NCI-H187 (cell line): ENCODE measurements at regions not wholly inside any gene's neighbourhood (a gene's known extent, or its start where the extent isn't known, plus 50 kb on each side); places are given as distances from the start of the nearest gene placed in this dataset.

Experiments used
- DNase-seq, 2 experiments: peaks; one replicate each; lab custom pipeline; 2025; lab: John Stamatoyannopoulos, UW

DNA sequence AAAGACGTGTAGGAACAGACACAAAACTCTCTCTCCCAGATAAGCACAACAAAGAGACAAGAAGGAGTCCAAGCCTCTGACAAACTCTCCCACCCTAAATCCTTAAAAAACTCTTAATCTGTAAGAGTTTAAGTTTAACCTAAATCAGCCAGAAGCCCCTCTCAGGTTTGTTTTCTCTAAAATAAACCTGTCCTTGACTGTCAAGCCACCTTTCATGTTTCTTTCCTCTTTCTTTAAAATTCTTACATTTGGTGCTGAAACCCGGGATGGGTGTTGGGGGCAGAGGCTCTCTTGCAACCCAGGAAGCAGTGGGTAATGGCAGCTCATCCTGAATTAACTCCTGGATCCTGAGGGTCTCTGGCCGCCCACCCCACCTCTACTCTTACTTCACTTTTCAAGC is 107.8 kb upstream of the TENT5D start:
- no peak for DNase-seq

- no peak for DNase-seq
Observed at GRCh38 chrX:80316526-80316925, 103.7 kb upstream of the TENT5D start.

DNA sequence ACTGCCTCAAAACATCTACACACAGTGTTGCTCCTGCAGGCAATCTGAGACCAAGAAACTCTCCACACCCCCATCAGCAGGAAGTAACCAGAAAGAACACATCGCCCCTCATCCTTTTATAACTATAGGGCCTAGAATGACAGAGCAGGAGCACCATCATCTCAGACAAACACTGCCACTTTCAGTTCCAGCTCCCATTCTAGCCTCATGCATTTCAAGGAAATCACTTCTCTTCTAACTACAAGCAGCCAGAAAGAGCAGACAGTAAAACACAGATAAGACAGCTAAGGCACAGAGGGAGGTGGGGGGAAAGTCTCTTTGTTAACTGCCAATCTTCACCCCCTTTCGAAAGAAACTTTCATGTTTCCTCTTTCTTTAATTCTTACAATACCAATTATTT is 102.6 kb upstream of the TENT5D start:
- DNase-seq, result no peak

DNA sequence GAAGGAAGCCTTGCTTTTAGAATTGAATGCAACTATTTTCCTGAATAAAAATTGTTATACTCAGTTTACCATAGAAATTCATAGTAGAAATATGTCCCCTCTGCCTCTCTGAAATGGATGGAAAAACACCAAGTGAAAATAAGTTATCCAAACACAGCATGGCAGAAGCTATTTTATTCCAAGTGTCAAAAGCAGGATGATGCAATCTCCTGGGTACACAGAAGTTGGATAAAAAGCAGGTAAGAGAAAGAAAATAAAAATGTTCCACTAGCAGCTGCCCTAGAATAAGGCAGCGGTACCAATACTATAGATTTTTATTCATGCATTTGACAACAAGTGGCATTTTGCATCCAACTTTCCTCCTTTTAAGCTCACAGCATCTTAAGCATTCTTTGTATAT is 89.0 kb upstream of the TENT5D start:
- no peak for DNase-seq

DNA sequence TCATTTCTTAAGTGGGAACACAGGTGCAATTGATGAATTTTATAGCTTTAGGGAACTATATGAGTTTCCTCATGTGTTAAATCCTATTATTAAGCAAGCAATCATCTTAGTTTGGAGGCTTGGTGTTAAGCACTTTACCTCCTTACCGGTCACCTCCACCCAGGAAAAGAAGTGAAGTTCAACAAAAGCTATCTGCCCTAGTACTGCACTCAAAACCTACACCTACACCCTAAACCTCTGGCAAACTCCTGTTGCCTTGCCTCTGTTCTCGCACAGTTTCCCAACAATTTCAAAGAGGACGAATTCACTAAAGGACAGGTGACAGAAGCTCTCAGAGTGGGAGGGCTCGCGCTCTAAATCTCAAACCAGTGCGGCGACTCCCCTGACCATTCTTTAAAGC is 85.7 kb upstream of the TENT5D start:
- no peak for DNase-seq

DNA sequence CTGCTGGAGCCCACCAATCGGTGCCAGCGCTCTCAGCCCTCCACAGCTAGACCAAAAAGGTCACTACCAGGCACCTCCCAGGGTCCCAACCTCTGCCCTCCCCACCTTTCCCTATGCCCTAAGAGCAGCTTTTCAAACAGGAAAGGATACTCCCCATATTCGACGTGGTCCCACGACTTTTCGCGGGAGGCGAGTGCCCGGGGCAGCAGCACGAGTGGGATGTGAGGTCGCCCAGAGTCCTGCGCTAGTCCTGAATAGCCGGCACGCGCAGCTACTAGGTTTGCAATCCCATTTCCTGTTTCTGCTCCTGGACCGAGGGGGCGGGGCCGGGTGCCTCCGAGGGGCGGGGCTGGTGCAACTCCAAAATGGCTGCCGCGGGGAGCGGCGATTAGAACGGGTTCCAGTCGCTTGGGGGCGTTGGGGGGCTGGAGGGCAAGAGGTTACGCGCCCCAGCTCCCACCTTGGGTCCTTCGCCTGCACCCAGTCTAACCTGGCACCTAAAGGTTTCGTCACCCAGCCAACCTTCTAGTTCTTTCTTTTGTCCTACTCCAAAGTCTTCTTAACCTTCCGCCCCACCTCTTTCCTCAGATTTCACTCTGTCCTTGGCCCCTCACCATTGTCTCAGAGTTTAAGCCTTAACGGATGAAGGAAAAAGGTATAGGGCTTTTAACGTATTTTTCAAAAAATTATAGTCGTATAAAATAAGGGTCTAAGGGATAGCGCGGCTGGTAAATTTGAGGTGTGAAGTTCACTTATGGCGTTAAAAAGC is 85.0 kb upstream of the TENT5D start:
- peak; percentile 9 to 64 for DNase-seq

GRCh38 chrX:80354966-80355465 is 65.2 kb upstream of the TENT5D start:
- DNase-seq, result peak; percentile 50 to 72
